Kasumi-1 (cell line): ENCODE measurements at regions not wholly inside any gene's neighbourhood (a gene's known extent, or its start where the extent isn't known, plus 50 kb on each side); places are given as distances from the start of the nearest gene placed in this dataset.

Experiments used
- DNase-seq, 2 experiments: peaks; one replicate each; lab custom pipeline; 2025; lab: John Stamatoyannopoulos, UW

GRCh38 chr17:56648321-56648720 lies 54.8 kb downstream of the NOG start:
- DNase-seq = no peak

DNA sequence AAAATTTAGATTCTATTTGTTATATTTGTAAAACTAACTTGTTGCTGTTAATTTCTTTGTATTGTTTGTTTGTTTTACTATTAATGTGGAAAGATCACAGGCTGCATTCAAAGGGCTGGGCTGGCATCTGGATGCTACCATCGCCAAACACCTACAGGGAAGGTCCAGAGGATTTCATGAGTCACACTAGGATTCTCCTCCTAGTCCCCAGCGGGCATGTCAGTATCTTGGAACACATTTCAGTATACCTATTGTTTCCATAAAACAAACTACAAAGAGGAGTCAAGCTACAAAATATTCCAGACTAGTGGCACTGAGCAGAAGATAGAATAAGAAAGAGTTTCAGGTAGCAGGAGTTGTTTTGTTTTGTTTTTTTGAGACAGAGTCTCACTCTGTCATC lies 55.3 kb downstream of the NOG start:
- DNase-seq = no peak

GRCh38 chr17:56652628-56653027 lies 59.1 kb downstream of the NOG start:
- no peak for DNase-seq

- DNase-seq = peak; percentile 84 to 90
These were observed 60.4 kb downstream of the NOG start for GRCh38 chr17:56653877-56654276.

- no peak for DNase-seq
These were observed 63.3 kb downstream of the NOG start for GRCh38 chr17:56656701-56657327.

- no peak for DNase-seq
These were observed 65.1 kb downstream of the NOG start for GRCh38 chr17:56658648-56659047.

- DNase-seq = no peak
These were observed 66.1 kb downstream of the NOG start for GRCh38 chr17:56659622-56660021.

GRCh38 chr17:56661906-56662305 lies 68.4 kb downstream of the NOG start:
- peak in 1 of 2 experiments; percentile 20 for DNase-seq

DNA sequence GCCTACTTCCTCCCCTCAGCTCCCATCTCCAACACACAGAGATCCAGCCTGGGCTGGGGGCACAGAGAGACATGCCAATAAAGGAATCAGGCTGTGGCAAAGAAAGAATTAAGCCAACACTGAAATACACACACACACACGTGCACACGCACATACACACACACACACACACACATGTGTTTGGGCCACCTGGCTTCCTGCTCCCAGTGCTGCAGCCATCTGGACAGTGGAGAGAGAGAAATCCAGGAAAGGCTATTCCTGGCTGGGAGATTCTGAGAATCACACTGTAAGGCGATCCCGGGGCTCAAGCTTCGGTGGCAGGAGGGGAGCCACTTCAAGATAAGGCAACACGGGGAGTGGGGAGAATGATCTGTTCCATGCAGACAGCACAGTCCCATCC lies 72.4 kb downstream of the NOG start:
- no peak for DNase-seq

GRCh38 chr17:56667925-56668458 lies 74.5 kb downstream of the NOG start:
- no peak for DNase-seq

- no peak for DNase-seq
These were observed 78.7 kb downstream of the NOG start for GRCh38 chr17:56672195-56672594.

DNA sequence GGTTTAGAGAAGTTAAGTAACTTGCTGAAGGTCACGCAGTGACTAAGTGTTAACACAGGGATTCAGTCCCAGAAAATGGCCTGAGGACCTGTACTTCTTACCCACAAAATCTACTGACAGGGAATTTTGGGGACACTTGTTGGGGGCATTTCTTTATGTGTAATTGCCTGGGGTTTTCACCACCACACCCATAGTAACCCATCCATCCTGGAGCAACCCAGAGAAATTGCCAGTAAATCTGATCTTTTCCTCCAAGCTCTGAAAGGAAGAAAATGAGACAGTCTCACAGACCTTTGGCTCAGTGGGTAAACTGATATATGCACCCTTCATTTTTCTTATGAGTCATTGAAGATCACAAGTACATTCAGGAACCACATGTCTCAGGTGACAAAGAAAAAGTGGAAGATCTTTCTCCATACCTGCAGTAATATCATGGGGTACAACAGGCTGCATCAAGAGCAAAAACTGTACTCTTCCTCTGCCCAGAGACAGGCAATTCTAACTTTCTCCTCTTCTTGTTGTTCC lies 81.0 kb downstream of the NOG start:
- no peak for DNase-seq

- DNase-seq = no peak
These were observed 82.6 kb downstream of the NOG start for GRCh38 chr17:56675876-56676660.

DNA sequence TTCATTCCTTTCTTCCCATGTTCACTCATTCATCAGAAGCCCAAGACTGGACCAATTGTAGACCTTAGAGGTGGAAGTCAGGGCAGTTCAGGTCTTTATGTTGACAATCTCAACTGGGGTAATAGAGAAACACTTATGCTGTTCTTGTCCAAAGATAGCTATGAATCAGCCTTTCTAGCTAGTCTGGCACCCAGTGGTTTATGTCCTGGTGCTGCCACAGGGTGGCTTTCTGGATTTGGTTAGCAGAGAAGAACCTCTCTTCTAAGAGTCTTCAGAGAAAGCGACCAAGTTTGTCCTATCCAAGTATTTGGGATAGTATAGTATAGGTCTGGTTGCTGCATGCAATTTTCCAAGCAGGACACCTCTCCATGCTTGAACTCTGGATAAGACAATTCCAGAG lies 83.3 kb downstream of the NOG start:
- DNase-seq = peak in 1 of 2 experiments; percentile 24

DNA sequence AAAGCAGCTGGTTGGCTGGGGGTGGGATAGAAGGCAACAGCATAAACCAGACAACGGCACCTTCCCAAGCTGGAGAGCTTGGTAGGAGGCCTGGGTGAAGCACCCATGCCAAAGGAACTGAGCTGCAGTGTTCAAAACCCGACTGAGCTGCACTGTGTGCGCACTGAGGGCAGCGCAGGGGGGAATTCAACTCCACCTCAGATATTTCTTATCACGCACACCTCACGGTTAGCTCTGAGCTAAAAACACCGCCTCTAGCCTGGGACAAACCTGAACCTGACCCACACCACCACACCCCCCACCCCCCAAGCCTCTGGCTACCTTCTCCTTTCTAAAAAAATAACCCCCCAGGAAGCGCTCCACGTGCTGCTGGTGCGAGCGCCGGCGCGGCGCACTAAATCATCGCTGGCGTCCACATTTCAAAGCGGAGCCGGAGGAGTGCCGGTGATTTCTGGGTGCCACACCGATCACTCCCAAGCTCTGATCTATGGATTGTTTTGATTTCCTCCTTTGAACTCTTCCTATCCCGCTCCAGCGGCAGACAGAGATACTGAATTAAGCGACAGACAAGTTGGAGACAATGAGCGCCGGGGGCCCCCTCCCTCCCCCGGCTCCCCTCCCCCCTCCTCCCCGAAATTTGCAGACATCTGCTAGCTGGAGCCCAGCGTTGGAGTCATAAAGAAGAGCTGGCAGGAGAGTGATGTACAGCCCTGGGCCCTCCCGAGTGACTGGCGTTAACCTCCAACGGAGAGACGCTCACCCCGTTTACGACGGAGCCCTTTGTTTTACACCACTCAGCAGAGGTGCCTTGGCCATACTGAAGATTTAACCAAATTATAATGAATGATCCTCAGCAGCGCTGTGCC lies 85.0 kb downstream of the NOG start:
- DNase-seq = no peak

DNA sequence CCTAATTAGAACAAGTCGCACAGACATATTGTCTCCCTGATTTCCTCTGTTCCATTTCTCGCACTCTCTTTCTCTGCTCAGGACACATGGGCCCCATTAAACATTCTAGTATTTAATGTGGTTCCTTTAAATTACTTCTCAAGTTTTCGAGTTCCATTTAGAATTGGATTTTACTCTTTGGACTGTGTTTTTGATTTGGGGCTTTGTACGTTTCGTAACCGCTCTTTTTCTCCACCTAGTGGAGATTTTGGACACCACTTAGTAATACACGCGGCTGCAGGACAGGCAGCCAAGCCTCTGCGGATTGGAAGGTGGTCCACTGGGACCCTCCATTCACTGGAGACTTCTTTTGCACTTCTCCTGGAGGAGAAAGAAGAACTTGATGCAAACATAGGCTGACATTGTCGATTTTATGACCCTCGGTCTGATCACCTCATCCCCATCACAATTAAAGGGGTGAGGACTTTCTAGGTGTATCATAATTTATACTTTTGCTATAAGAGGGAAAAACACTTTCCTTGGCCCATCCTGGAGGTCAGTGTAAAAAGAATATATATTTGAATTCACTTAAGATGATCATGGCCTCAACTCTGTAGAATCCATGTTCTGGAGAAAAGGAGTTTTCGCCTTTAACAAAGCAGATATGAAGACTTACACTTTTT lies 85.7 kb downstream of the NOG start:
- peak; percentile 49 to 53 for DNase-seq

DNA sequence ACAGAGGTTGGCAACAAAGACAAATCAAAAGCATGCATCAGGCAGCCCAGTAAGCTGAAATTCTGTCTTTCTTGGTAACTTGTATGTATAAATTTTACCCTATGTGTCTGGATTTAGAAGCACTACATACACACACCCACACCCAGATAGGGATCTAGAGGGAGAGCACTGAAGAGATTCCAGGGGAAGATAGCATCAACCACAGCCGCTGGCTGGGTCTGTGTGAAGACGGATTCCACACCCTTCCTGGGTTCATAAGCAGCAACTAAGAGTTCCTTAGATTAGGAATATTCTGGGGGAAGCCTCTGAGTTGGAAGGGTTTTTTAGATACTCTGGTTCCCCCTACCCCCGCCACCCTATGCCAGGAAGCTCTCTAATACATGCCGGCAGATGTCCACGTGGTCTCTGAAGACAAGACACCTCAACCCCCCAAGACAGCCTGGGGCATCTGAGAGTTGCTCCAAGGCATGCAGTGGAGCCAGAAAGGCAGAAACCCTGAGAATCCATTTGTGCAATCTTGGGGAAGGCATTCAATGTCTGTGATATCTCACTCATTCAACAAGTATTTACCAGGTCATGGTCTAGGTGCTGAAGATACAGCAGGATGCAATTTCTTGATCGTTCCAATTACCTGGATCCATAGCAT lies 86.4 kb downstream of the NOG start:
- DNase-seq = no peak

- DNase-seq = no peak
These were observed 87.2 kb downstream of the NOG start for GRCh38 chr17:56680676-56681075.

DNA sequence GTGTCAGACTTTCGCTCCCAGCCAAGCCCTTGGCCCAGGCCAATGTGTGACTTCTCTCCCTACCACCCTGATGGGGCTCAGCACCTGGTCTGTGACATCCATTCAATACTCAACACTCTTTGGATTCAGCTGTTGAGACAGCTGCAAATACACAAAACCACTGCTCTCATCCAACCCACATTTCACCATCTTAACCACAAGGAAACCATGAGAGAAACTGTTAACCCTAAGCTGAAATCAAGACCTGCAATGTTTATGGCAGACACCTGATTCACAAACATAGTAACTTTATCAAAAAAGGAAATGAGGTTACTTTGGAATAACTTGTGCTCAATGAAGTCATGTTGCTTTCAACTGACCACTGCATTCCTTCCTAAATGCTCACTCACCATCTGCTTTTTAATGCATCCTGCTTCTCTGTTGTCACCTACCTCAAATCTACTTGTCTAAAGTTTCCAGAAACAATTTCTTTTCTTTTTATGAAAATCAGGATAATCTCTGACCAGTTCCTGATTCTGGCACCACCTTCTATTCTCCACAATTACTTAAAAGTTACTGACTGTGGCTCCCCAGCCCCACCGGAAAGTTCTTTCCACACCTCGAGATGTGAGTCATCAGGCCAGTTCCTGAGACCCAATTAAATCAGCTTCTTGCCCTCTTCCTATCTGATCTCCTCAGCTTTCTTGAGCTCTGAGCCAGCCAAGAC lies 88.2 kb downstream of the NOG start:
- DNase-seq = peak; percentile 65 to 75

DNA sequence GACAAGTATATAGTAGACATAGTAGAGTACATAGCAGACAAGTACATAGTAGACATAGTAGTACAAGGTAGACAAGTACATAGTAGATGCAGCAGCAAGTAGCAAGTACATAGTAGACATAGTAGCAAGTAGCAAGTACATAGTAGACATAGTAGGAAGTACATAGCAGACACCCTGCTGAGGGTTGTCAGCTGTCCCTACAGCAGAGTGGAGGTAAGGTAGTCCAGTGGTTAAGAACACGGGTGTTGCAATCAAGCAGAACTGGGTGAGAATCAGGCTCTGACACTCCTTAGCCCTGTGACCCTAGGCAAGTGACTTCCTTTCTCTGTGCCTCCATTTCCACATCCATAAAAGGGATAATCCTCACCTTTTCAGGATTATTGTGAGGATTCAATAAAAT lies 94.7 kb downstream of the NOG start:
- no peak for DNase-seq
